ENCODE measurements at regions not wholly inside any gene's neighbourhood (a gene's known extent, or its start where the extent isn't known, plus 50 kb on each side); places are given as distances from the start of the nearest gene placed in this dataset.

DNA sequence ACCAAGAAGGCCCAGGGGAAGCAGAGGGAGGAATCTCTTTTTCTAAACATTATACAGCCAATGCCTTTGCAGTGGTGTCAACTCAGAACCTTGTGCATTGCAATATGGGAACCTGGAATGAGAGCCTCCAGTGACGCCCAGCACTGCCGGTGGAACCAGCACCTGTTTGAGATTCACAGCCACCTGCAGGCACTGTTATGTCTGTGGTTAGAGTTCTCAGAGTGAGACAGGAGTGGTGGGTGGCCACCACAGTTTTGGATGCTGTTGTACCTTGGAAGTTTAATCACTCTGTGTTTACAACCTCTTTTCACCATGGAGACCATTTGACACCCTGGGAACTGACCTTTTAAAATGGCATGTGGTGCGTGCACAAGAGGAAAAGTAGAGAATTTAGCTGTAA, 185.3 kb upstream of the KCNG1 start:
- TF ChIP-seq, protein P1, sequence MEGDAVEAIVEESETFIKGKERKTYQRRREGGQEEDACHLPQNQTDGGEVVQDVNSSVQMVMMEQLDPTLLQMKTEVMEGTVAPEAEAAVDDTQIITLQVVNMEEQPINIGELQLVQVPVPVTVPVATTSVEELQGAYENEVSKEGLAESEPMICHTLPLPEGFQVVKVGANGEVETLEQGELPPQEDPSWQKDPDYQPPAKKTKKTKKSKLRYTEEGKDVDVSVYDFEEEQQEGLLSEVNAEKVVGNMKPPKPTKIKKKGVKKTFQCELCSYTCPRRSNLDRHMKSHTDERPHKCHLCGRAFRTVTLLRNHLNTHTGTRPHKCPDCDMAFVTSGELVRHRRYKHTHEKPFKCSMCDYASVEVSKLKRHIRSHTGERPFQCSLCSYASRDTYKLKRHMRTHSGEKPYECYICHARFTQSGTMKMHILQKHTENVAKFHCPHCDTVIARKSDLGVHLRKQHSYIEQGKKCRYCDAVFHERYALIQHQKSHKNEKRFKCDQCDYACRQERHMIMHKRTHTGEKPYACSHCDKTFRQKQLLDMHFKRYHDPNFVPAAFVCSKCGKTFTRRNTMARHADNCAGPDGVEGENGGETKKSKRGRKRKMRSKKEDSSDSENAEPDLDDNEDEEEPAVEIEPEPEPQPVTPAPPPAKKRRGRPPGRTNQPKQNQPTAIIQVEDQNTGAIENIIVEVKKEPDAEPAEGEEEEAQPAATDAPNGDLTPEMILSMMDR (IDR thresholded peaks at IDR 0.05), result no peak
- TF ChIP-seq POLR2A (IDR thresholded peaks at IDR 0.05), result no peak

Data from stomach (tissue), 4 donors.